ENCODE measurements at regions not wholly inside any gene's neighbourhood (a gene's known extent, or its start where the extent isn't known, plus 50 kb on each side); places are given as distances from the start of the nearest gene placed in this dataset.

GRCh38 chrX:69079268-69079667 lies 86.0 kb downstream of the PJA1 start:
- H3K4me3 ChIP-seq, result no peak overlapping the region
- H3K36me3 ChIP-seq, result no peaks in the 10 kb centered on the region
- no peaks in the 10 kb centered on the region for H3K4me1 ChIP-seq
- no peak overlapping the region for H3K27ac ChIP-seq
- ATAC-seq (peak in 2 of 4 donors; percentile 21 to 76), DNase-seq (no peak)
- no peaks in the 10 kb centered on the region for H3K27me3 ChIP-seq
- TF ChIP-seq, protein P1, sequence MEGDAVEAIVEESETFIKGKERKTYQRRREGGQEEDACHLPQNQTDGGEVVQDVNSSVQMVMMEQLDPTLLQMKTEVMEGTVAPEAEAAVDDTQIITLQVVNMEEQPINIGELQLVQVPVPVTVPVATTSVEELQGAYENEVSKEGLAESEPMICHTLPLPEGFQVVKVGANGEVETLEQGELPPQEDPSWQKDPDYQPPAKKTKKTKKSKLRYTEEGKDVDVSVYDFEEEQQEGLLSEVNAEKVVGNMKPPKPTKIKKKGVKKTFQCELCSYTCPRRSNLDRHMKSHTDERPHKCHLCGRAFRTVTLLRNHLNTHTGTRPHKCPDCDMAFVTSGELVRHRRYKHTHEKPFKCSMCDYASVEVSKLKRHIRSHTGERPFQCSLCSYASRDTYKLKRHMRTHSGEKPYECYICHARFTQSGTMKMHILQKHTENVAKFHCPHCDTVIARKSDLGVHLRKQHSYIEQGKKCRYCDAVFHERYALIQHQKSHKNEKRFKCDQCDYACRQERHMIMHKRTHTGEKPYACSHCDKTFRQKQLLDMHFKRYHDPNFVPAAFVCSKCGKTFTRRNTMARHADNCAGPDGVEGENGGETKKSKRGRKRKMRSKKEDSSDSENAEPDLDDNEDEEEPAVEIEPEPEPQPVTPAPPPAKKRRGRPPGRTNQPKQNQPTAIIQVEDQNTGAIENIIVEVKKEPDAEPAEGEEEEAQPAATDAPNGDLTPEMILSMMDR (IDR thresholded peaks at IDR 0.05), result no peak
- TF ChIP-seq POLR2A (IDR thresholded peaks at IDR 0.05), result no peak
- no peaks in the 10 kb centered on the region for H3K9me3 ChIP-seq
- intact Hi-C loops (cut with DNase I), result no loop called here
- WGBS (ENCODE audit: insufficient coverage, low coverage, low lambda C conversion rate, missing lambda C conversion rate), result 65% methylated on average over 5 of the region's 5 CpGs

- no peak overlapping the region for H3K27ac ChIP-seq
- TF ChIP-seq, protein P1 (IDR thresholded peaks at IDR 0.05), result no peak
- no peak for TF ChIP-seq POLR2A (IDR thresholded peaks at IDR 0.05)
- H3K4me1 ChIP-seq, result no peaks in the 10 kb centered on the region
- no peaks in the 10 kb centered on the region for H3K27me3 ChIP-seq
- no peaks in the 10 kb centered on the region for H3K9me3 ChIP-seq
- no peak for ATAC-seq
- H3K36me3 ChIP-seq, result no peaks in the 10 kb centered on the region
- intact Hi-C loops (cut with DNase I), result no loop called here
- no peak overlapping the region for H3K4me3 ChIP-seq
- DNase-seq, result no peak
- 43% methylated on average over 3 of the region's 6 CpGs for WGBS (ENCODE audit: insufficient coverage, low coverage, low lambda C conversion rate, missing lambda C conversion rate)
Measured at GRCh38 chrX:69077895-69078455, 87.3 kb downstream of the PJA1 start.

DNA sequence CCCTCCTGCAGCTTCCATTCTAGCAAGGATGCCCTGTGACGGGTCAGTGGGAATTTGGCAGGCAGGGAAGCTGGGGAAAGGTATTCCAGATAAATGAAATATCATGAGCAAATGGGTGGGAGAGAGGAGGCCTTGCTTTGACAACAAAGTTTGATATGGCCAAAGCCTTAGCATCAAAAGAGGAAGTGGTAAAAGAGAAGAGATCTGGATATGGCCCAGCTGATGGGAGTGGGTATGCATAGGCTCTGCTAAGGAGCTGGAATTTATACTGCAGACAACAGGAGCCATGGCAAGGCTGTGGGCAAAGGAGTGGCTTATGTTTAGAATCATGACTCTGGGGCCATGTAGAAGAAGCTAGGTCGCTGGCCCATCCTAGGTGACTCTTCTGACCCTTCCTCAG lies 89.2 kb downstream of the PJA1 start:
- DNase-seq (no peak), ATAC-seq (no peak)
- Histone ChIP-seq H3K4me3 (no peak overlapping the region), H3K36me3 (no peaks in the 10 kb centered on the region), H3K9me3 (no peaks in the 10 kb centered on the region), H3K4me1 (no peaks in the 10 kb centered on the region), H3K27ac (no peak overlapping the region), H3K27me3 (no peaks in the 10 kb centered on the region)
- TF ChIP-seq POLR2A (IDR thresholded peaks at IDR 0.05), result no peak
- TF ChIP-seq, protein P1 (IDR thresholded peaks at IDR 0.05), result no peak
- intact Hi-C loops (cut with DNase I), result no loop called here
- no CpG with 5 or more reads among the region's 2 CpGs for WGBS (ENCODE audit: insufficient coverage, low coverage, low lambda C conversion rate, missing lambda C conversion rate)

GRCh38 chrX:69074726-69075125 lies 90.5 kb downstream of the PJA1 start:
- TF ChIP-seq POLR2A (IDR thresholded peaks at IDR 0.05), result no peak
- TF ChIP-seq, protein P1 (IDR thresholded peaks at IDR 0.05), result no peak
- no peaks in the 10 kb centered on the region for H3K27me3 ChIP-seq
- no peak overlapping the region for H3K27ac ChIP-seq
- ATAC-seq (no peak), DNase-seq (no peak)
- H3K36me3 ChIP-seq, result no peaks in the 10 kb centered on the region
- intact Hi-C loops (cut with DNase I), result no loop called here
- no peak overlapping the region for H3K4me3 ChIP-seq
- WGBS (ENCODE audit: insufficient coverage, low coverage, low lambda C conversion rate, missing lambda C conversion rate), result 60% methylated on average over 1 of the region's 3 CpGs
- H3K9me3 ChIP-seq, result no peaks in the 10 kb centered on the region
- H3K4me1 ChIP-seq, result no peaks in the 10 kb centered on the region

- no peak for ATAC-seq
- no peak for DNase-seq
- Histone ChIP-seq H3K4me3 (no peak overlapping the region), H3K27ac (no peak overlapping the region), H3K4me1 (no peaks in the 10 kb centered on the region), H3K27me3 (no peaks in the 10 kb centered on the region), H3K36me3 (no peaks in the 10 kb centered on the region), H3K9me3 (no peaks in the 10 kb centered on the region)
- no peak for TF ChIP-seq POLR2A (IDR thresholded peaks at IDR 0.05)
- TF ChIP-seq, protein P1 (IDR thresholded peaks at IDR 0.05), result no peak
- 45% methylated on average over 2 of the region's 3 CpGs for WGBS (ENCODE audit: insufficient coverage, low coverage, low lambda C conversion rate, missing lambda C conversion rate)
- intact Hi-C loops (cut with DNase I), result no loop called here
Measured at GRCh38 chrX:69073721-69074120, 91.5 kb downstream of the PJA1 start.
